GM23338 (cell line): ENCODE measurements at regions not wholly inside any gene's neighbourhood (a gene's known extent, or its start where the extent isn't known, plus 50 kb on each side); places are given as distances from the start of the nearest gene placed in this dataset.

Source experiments
- ATAC-seq: fragments of 200-7000 bp; cut with Tn5 transposase; 3 replicates; pipeline ENCODE4 v1.9.1; 2020
- DNase-seq: peaks from one replicate; pipeline ENCODE4 v3.0.0-alpha.2; 2015; ENCODE audit warnings: low spot score
- H2AFZ ChIP-seq: fragments of 200-600 bp; sonication (generic); 2 replicates; pipeline ENCODE4 v1.8.0; 2016; ENCODE audit warnings: antibody characterized with exemption, mild to moderate bottlenecking, moderate library complexity
- H3F3A ChIP-seq: fragments of 200-600 bp; sonication (generic); replicated peaks from 2 replicates; pipeline ENCODE4 v1.8.0; 2017; ENCODE audit warnings: antibody characterized with exemption, mixed run types, low read depth
- H3K27ac ChIP-seq: fragments of 200-600 bp; sonication (generic); 2 replicates; pipeline ENCODE4 v1.6.1; 2016; ENCODE audit warnings: low read depth
- H3K27me3 ChIP-seq: fragments of 200-600 bp; sonication (generic); 2 replicates; pipeline ENCODE4 v1.8.0; 2016; ENCODE audit warnings: mild to moderate bottlenecking, mixed run types, moderate library complexity; ENCODE audit not compliant: insufficient read depth
- H3K36me3 ChIP-seq: fragments of 200-600 bp; sonication (generic); 2 replicates; pipeline ENCODE4 v1.8.0; 2016; ENCODE audit warnings: mild to moderate bottlenecking; ENCODE audit not compliant: insufficient read depth
- H3K4me1 ChIP-seq: fragments of 200-600 bp; sonication (generic); 2 replicates; pipeline ENCODE4 v1.8.0; 2016; ENCODE audit warnings: mild to moderate bottlenecking, moderate library complexity; ENCODE audit not compliant: insufficient read depth
- H3K4me2 ChIP-seq: fragments of 200-600 bp; sonication (generic); 2 replicates; pipeline ENCODE4 v1.7.1; 2017; ENCODE audit warnings: mixed run types
- H3K4me3 ChIP-seq: fragments of 200-600 bp; sonication (generic); 2 replicates; pipeline ENCODE4 v1.6.1; 2016; ENCODE audit warnings: mixed run types
- H3K79me2 ChIP-seq: fragments of 200-600 bp; sonication (generic); replicated peaks from 2 replicates; pipeline ENCODE4 v1.8.0; 2017; ENCODE audit warnings: mild to moderate bottlenecking; ENCODE audit not compliant: insufficient read depth
- H3K9me2 ChIP-seq: fragments of 200-600 bp; sonication (generic); 2 replicates; pipeline ENCODE4 v1.8.0; 2017; ENCODE audit not compliant: insufficient read depth
- H4K20me1 ChIP-seq: fragments of 200-600 bp; sonication (generic); replicated peaks from 2 replicates; pipeline ENCODE4 v1.8.0; 2017; ENCODE audit warnings: mild to moderate bottlenecking; ENCODE audit not compliant: insufficient read depth
- H3K27ac Mint-ChIP-seq: 2 replicates; pipeline ENCODE4 v1.8.0; 2020; ENCODE audit warnings: inconsistent platforms, mild to moderate bottlenecking, moderate library complexity, mixed read lengths
- H3K27me3 Mint-ChIP-seq: 3 replicates; pipeline ENCODE4 v1.8.0; 2022; ENCODE audit warnings: low read depth, mild to moderate bottlenecking, moderate library complexity, mixed read lengths, inconsistent platforms; ENCODE audit not compliant: insufficient read depth, poor library complexity
- H3K36me3 Mint-ChIP-seq: 3 replicates; pipeline ENCODE4 v1.8.0; 2021; ENCODE audit warnings: low read depth, mild to moderate bottlenecking, inconsistent platforms, moderate library complexity, mixed read lengths
- H3K4me1 Mint-ChIP-seq: 3 replicates; pipeline ENCODE4 v1.8.0; 2020; ENCODE audit warnings: mild to moderate bottlenecking, inconsistent platforms, mixed read lengths
- H3K4me3 Mint-ChIP-seq: 3 replicates; pipeline ENCODE4 v1.8.0; 2021; ENCODE audit warnings: moderate library complexity, mild to moderate bottlenecking, inconsistent platforms, mixed read lengths
- H3K9me3 Mint-ChIP-seq: 3 replicates; pipeline ENCODE4 v1.8.0; 2020; ENCODE audit warnings: moderate library complexity, mild to moderate bottlenecking, inconsistent platforms, mixed read lengths
- CREB1 ChIP-seq: fragments of 250-450 bp; sonication (Bioruptor Pico); IDR thresholded peaks from 2 replicates; pipeline ENCODE4 v1.5.0; 2020; ENCODE audit warnings: low read depth, mild to moderate bottlenecking, moderate library complexity
- CTCF ChIP-seq, 2 experiments: fragments of 200-600 bp in 1 of 2; sonication (generic) in 1 of 2; conservative IDR thresholded peaks; 2 replicates each; pipeline versions ENCODE4 v1.5.1 to v1.6.1; 2016 to 2017; ENCODE audit warnings: antibody characterized with exemption in 2 of 2, low read depth in 2 of 2, mild to moderate bottlenecking in 2 of 2, moderate library complexity in 1 of 2
- ETS1 ChIP-seq: IDR thresholded peaks from 2 replicates; pipeline ENCODE4 v1.6.1; 2016; ENCODE audit warnings: antibody characterized with exemption
- EZH2 ChIP-seq: fragments of 200-600 bp; sonication (generic); IDR thresholded peaks from one replicate; pipeline ENCODE4 v1.8.0; 2017; ENCODE audit warnings: antibody characterized with exemption, mild to moderate bottlenecking, low read depth; ENCODE audit not compliant: unreplicated experiment
- EZH2phosphoT487 ChIP-seq: fragments of 200-600 bp; sonication (generic); IDR thresholded peaks from one replicate; pipeline ENCODE4 v1.8.1; 2018; ENCODE audit warnings: antibody characterized with exemption; ENCODE audit not compliant: unreplicated experiment
- JUNB ChIP-seq: IDR thresholded peaks from one replicate; pipeline ENCODE4 v1.6.1; 2016; ENCODE audit warnings: antibody characterized with exemption; ENCODE audit not compliant: unreplicated experiment
- NANOG ChIP-seq: IDR thresholded peaks from 2 replicates; pipeline ENCODE4 v1.6.1; 2016; ENCODE audit warnings: antibody characterized with exemption, borderline replicate concordance
- POLR2AphosphoS5 ChIP-seq: IDR thresholded peaks from 2 replicates; pipeline ENCODE4 v1.6.1; 2016; ENCODE audit warnings: antibody characterized with exemption, low read depth
- REST ChIP-seq: IDR thresholded peaks from one replicate; pipeline ENCODE4 v1.6.1; 2018; ENCODE audit warnings: antibody characterized with exemption; ENCODE audit not compliant: unreplicated experiment
- STAT1 ChIP-seq: IDR thresholded peaks from one replicate; pipeline ENCODE4 v1.6.1; 2016; ENCODE audit warnings: antibody characterized with exemption; ENCODE audit not compliant: unreplicated experiment
- ZNF114 ChIP-seq: fragments of 250-450 bp; sonication (Bioruptor Pico); IDR thresholded peaks from 2 replicates; pipeline ENCODE4 v1.5.0; 2020; ENCODE audit warnings: mild to moderate bottlenecking, moderate library complexity
- ZNF331 ChIP-seq: fragments of 250-450 bp; sonication (Bioruptor Pico); IDR thresholded peaks from 2 replicates; pipeline ENCODE4 v1.5.0; 2020; ENCODE audit warnings: low read depth, mild to moderate bottlenecking, moderate library complexity
- ZNF462 ChIP-seq: fragments of 250-450 bp; sonication (Bioruptor Pico); IDR thresholded peaks from 2 replicates; pipeline ENCODE4 v1.5.0; 2020; ENCODE audit warnings: mild to moderate bottlenecking, moderate library complexity

GRCh38 chr10:24136070-24136469 lies 72.9 kb upstream of the KIAA1217 start:
- no peaks in the 10 kb centered on the region for H4K20me1 ChIP-seq
- no peaks in the 10 kb centered on the region for H3F3A ChIP-seq
- H3K4me2 ChIP-seq = no peak overlapping the region
- no peaks in the 10 kb centered on the region for H3K4me1 Mint-ChIP-seq
- H3K9me3 Mint-ChIP-seq = peaks cover 10% of the 10 kb centered on the region
- no peak for TF ChIP-seq NANOG
- TF ChIP-seq ZNF331 (CRISPR knock-in tag) = no peak
- TF ChIP-seq EZH2 = no peak
- no peak for TF ChIP-seq ZNF114 (CRISPR knock-in tag)
- no peak for TF ChIP-seq ZNF462
- no peak for TF ChIP-seq EZH2phosphoT487
- no peak for TF ChIP-seq ETS1
- no peak for TF ChIP-seq REST
- no peak for TF ChIP-seq CTCF (conservative IDR thresholded peaks at IDR 0.05; ENCODE audit: low read depth in 2 of 2)
- no peak for TF ChIP-seq CREB1 (CRISPR knock-in tag)
- TF ChIP-seq JUNB = no peak
- no peak for TF ChIP-seq POLR2AphosphoS5
- TF ChIP-seq STAT1 = no peak
- no peaks in the 10 kb centered on the region for H3K36me3 ChIP-seq
- no peak overlapping the region for H3K4me3 Mint-ChIP-seq
- no peaks in the 10 kb centered on the region for H3K4me1 ChIP-seq
- no peaks in the 10 kb centered on the region for H3K9me2 ChIP-seq
- H3K27ac ChIP-seq = no peak overlapping the region
- H3K27me3 Mint-ChIP-seq = peaks cover 4% of the 10 kb centered on the region
- H3K79me2 ChIP-seq = no peaks in the 10 kb centered on the region
- no peaks in the 10 kb centered on the region for H3K27me3 ChIP-seq
- H3K36me3 Mint-ChIP-seq = peaks cover 4% of the 10 kb centered on the region; the same call in 2 of the 3 replicates
- H3K27ac Mint-ChIP-seq = no peak overlapping the region
- H3K4me3 ChIP-seq = no peak overlapping the region
- no peak overlapping the region for H2AFZ ChIP-seq
- DNase-seq = no peak
- no peak for ATAC-seq
